ENCODE measurements at regions not wholly inside any gene's neighbourhood (a gene's known extent, or its start where the extent isn't known, plus 50 kb on each side); places are given as distances from the start of the nearest gene placed in this dataset.

DNA sequence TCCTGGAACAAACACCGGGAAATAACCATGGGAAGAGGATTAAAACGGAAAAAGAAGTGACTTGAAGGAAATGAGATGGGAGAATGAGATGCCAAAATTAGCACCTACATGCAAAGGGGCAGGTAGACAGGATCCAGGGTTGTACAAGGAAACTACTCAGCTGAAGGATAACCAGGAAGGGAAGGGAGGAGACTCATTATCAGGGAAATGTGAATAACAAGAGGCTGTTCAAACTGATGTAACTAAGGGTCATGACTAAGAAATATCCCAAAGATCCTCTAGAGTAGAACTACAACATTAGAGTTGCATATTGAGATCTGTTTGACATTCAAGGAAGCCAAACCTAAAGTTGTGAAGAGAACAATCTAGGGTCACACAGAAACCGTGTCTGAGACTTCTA, 166.2 kb upstream of the SP8 start:
- TF ChIP-seq, protein P1, sequence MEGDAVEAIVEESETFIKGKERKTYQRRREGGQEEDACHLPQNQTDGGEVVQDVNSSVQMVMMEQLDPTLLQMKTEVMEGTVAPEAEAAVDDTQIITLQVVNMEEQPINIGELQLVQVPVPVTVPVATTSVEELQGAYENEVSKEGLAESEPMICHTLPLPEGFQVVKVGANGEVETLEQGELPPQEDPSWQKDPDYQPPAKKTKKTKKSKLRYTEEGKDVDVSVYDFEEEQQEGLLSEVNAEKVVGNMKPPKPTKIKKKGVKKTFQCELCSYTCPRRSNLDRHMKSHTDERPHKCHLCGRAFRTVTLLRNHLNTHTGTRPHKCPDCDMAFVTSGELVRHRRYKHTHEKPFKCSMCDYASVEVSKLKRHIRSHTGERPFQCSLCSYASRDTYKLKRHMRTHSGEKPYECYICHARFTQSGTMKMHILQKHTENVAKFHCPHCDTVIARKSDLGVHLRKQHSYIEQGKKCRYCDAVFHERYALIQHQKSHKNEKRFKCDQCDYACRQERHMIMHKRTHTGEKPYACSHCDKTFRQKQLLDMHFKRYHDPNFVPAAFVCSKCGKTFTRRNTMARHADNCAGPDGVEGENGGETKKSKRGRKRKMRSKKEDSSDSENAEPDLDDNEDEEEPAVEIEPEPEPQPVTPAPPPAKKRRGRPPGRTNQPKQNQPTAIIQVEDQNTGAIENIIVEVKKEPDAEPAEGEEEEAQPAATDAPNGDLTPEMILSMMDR (IDR thresholded peaks at IDR 0.05) = no peak
- no peak for TF ChIP-seq POLR2A (IDR thresholded peaks at IDR 0.05)
- no peak for TF ChIP-seq EP300 (IDR thresholded peaks at IDR 0.05)
- no peak for TF ChIP-seq POLR2AphosphoS5 (IDR thresholded peaks at IDR 0.05)

All from sigmoid colon (tissue), 4 donors.